HUDEP-2 (cell line): ENCODE measurements at regions not wholly inside any gene's neighbourhood (a gene's known extent, or its start where the extent isn't known, plus 50 kb on each side); places are given as distances from the start of the nearest gene placed in this dataset.

Experiments used
- DNase-seq, 76 experiments: peaks; one replicate each; lab custom pipeline; 2025; ENCODE audit not compliant: unreplicated experiment in 76 of 76; lab: John Stamatoyannopoulos, UW

DNA sequence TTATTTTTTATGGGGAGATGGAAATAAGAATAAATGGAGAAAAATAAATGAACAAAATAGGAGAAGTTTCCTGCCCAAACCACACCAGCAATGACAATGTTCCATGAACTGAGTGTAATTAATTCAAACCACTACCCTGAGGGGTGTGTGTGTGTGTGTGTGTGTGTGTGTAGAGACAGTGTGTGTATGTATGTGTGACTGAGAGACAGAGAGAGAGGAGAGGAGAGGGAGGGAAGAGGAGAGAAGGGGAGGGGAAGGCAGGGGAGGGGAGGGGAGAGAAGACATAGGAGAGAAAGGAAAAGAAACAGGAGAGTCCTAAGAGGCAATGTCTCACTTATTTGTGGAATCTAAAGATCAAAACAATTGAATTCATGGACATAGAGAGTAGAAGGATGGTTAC is 65.0 kb upstream of the POU2AF1 start:
- DNase-seq: no peak

DNA sequence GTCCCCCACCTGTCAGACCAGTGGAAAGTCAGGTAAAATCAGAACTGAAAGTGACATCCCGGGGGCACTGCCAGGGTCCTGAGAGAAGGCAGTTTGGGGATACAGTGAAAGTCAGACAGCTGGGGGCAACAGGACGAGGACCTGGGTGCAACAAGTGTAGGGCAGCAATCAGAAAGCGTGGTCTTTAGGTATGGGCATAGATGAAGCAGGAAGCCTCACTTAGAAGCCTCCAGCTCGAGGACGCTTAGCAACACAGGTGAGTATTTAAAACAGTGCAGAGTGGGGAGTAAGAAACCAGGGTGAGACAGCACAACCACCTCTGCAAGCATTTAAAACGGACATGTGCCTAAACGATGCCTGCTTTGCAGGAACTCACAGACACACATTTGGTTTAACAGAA is 64.6 kb upstream of the POU2AF1 start:
- no peak for DNase-seq

DNA sequence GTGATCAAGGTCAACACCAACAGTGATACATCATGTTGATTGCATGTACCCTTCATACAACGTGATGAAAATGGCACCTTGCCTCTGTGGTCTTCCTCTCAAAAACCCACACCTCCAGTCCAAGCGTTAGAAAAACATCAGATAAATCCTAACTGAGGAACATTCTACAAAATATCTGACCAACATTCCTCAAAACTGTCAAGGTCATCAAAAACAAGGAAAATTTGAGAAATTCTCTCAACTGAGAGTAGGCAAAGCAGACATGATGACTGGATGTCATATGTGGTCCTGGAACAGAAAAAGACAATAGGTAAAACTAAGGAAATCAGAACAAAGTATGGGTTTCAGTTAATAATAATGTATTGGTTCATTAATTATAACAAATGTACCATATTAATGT is 64.0 kb upstream of the POU2AF1 start:
- DNase-seq: no peak

DNA sequence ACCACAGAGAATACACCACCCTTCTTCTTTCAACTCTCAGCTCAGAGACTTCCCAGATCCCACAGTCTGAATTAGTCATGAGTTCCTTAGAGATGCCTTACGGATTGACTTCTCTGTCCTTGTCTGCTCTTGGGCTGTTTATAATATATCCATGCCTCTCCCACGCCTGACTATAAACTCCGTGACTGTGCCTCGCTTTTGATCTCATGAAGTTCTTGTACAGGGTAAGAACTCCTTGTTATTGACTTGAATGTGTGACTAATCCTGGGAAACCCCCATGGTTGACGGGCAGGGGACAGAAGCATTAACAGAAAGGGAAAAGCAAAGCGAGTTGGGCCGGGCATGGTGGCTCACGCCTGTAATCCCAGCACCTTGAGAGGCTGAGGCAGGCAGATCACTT is 62.4 kb upstream of the POU2AF1 start:
- DNase-seq: no peak

DNA sequence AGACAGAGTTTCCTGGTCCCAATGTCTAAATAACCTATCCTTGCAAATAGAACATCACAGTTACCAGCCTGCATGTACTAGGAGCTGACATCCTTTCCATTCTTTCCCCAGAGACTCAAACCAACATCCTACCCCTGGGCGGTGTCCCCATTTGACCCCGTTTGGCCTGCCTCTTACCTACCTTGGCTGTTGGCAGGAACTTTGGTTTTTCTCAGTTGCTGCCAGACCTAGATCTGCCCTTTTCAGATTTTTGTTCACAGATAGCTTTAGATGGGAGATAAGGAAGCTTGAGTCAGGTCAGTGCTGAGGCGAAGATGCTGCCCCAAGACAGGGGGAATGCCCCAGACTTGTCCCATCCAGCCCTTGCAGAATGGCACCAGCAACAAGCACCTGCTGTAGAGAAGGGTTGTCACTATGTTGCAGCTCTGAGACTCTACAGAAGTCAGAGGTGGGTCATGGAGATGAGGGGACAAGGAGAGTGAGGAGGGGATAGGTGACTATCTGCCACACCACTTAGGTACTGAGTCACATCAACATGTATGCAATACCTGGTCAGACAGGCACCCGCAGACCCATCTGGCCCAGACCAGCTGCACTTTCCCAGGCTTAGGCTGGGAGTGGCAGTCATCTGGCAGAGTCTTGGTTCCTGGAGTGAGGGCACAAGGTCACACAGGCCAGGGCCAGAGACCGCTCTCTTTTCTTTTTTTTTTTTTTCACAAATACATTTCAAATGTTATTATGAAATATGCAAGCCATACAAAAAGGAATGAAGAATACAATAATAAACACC is 61.5 kb upstream of the POU2AF1 start:
- no peak for DNase-seq

DNA sequence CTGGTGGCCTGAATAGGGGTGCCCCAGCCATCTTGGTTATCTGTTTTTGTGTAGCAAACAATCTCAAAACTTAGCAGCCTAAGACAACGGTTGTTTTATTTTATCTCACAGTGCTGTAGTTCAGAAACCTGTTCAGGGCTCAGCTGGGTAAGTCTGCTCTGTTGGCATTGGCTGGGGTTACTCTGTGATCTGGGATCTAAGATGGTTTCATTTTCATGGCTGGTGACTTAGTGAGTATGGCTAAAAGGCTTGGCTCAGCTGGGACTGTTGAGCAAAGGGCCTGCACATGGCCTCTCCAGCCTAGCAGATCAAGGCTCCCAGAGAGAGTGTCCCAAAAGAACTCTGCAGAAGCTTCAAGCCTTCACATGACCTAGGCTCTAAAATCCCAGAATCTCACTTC is 60.8 kb upstream of the POU2AF1 start:
- DNase-seq: no peak

DNA sequence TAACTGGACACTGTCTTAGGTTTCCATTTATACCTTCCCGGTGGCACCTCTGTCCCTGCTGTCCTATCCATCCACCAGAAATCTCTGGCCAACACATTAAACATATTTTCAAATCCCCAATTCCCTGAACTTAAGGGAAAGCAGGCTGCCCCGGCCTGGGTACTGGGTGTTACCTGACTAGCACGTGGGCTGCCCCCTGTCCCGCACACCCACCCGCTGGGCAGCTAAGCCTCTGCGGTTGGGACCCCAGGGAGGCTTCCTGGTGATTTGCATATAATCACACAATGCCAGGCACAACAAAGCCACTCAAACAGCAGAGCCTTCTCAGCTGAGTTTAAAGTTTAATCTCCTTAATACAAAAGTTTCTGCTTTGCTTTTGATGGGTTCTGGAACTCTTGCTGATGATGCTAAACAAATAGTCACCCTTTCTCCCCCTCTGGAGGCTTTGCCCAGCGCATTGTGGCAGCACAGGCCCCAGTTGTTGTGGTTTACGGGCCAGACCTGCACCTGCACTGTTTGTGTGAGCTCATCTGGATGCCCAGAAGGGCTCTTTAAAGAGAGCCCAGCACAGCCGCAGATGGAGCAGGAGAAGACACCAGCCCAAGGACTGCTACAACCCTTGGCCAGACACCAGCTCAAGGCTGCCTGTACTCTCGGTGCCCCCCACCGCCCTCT is 59.9 kb upstream of the POU2AF1 start:
- no peak for DNase-seq

DNA sequence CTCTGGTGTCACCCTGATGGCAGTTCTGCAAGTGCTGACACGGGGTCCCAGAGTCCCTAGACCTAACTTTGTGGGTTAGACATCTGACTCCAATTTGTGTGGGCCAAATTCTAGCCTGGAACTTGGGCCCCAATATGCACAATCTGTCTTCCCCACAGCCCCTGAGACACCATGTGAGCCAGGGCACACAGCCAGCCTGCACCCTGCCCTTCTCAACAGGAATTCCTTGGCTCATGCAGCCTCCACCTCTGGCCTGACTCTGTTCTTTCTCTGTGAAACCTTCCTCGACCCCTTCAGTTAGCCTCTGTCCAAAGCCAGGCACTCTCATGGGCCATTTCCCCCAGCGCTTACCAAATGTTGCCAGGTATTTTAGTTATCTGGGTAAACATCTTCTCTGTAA is 59.1 kb upstream of the POU2AF1 start:
- no peak for DNase-seq

DNA sequence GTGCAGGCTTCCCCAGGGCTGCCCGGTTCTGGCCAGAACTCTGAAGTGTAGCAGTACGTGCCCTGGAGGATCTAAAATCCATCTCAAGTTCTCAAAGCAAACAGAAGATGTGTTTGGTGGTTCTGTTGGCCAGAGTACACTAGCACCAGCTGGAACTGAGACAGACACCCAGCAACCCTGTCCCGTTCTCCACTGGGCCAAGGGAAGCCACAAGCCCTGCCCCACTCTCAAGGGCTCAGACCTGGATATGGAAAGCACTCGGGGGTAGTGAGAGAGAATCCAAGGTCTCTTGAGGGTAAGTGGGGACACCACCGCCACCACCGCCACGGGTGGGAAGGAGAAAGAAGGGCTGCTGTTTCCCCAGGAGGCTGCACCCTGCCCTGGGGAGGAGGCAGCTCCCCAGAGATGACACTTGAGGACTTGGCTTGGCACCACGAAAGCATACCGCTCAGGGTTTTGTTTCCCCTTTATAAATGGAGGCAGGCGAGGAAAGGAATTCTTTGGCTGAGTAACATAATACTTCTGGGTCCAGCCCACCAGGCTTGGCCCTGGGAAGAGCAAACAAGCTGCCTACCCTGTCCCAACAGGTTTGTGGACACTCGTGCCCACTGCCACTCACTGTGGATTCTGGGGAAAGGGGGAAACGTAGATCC is 56.1 kb upstream of the POU2AF1 start:
- DNase-seq: no peak

DNA sequence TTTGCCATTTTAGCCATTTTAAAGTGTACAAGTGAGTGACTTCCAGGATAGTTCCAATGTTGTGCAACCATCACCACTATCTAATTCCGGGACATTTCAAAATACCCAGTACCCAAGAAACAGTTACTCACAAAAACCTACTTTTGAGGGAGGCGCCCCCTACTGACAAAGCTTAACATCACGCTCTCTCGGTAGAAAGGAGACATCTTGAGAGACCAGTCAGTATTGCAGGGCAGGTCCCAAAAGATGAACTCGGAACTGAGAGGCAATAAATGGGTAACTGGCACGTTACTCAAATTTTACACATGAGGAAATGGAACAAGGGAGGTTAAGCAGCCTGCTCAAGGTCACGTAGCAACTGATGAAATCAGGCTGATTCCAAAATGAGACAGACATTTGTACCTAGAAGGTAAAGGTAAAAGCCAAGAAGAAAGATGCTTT is 50.0 kb upstream of the POU2AF1 start:
- peak in 46 of 76 experiments; percentile 4 to 71 (median 23) for DNase-seq
